OCI-LY3 (cell line): ENCODE measurements at regions not wholly inside any gene's neighbourhood (a gene's known extent, or its start where the extent isn't known, plus 50 kb on each side); places are given as distances from the start of the nearest gene placed in this dataset.

Source experiments
- EZH2phosphoT487 ChIP-seq: fragments of 200-600 bp; shearing (Covaris generic); IDR thresholded peaks from 2 replicates; pipeline ENCODE4 v1.6.1; 2018; ENCODE audit warnings: antibody characterized with exemption, mixed run types, low read depth
- TF ChIP-seq, protein P1 (sequence below): fragments of 200-600, 300-600 bp; sonication (generic); IDR thresholded peaks from 2 replicates; pipeline ENCODE4 v1.5.1; 2014; ENCODE audit warnings: antibody characterized with exemption, low read length, low read depth

DNA sequence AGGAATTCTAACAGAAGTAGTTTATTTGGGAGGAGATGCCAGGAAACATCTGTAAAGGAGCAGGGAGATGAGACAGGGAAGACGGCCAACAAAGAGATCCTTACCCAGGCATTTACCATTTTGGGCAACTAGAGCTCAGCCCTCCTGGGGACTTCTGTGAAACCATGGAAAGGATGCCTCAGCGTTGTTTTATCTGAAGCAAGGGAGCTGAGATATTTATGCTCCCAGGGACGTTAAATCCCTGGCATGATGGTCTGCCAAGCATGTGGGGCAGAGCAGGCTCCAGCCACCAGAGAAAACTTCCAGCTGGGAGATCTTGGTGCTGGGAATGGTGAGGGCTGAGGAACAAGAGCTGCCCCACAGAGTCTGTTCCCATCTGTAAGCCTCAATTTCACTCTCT is 114.8 kb upstream of the FOXF1 start:
- TF ChIP-seq, protein P1, sequence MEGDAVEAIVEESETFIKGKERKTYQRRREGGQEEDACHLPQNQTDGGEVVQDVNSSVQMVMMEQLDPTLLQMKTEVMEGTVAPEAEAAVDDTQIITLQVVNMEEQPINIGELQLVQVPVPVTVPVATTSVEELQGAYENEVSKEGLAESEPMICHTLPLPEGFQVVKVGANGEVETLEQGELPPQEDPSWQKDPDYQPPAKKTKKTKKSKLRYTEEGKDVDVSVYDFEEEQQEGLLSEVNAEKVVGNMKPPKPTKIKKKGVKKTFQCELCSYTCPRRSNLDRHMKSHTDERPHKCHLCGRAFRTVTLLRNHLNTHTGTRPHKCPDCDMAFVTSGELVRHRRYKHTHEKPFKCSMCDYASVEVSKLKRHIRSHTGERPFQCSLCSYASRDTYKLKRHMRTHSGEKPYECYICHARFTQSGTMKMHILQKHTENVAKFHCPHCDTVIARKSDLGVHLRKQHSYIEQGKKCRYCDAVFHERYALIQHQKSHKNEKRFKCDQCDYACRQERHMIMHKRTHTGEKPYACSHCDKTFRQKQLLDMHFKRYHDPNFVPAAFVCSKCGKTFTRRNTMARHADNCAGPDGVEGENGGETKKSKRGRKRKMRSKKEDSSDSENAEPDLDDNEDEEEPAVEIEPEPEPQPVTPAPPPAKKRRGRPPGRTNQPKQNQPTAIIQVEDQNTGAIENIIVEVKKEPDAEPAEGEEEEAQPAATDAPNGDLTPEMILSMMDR, result no peak
- no peak for TF ChIP-seq EZH2phosphoT487
